GM19452 (cell line): ENCODE measurements at regions not wholly inside any gene's neighbourhood (a gene's known extent, or its start where the extent isn't known, plus 50 kb on each side); places are given as distances from the start of the nearest gene placed in this dataset.
"Not testable (repeated sequence)": the region's sequence is repeated elsewhere in the genome, so short reads cannot be mapped to it uniquely, and the experiment has no call there.

Experiments used
- ATAC-seq: cut with Tn5 transposase; IDR thresholded peaks from one replicate; pipeline ENCODE4 v1.9.1; 2021; ENCODE audit not compliant: unreplicated experiment

- ATAC-seq: no peak
These were observed 220.5 kb upstream of the SLC35B3 start for GRCh38 chr6:8655670-8656454.

- ATAC-seq: no peak
These were observed 217.4 kb upstream of the SLC35B3 start for GRCh38 chr6:8652710-8653109.

GRCh38 chr6:8651998-8652397 lies 216.7 kb upstream of the SLC35B3 start:
- ATAC-seq: no peak

GRCh38 chr6:8645212-8645611 lies 209.9 kb upstream of the SLC35B3 start:
- ATAC-seq: no peak

GRCh38 chr6:8644306-8644705 lies 209.0 kb upstream of the SLC35B3 start:
- no peak for ATAC-seq

- ATAC-seq: no peak
These were observed 207.5 kb upstream of the SLC35B3 start for GRCh38 chr6:8642854-8643253.

- no peak for ATAC-seq
These were observed 206.8 kb upstream of the SLC35B3 start for GRCh38 chr6:8642131-8642530.

GRCh38 chr6:8639928-8640649 lies 204.7 kb upstream of the SLC35B3 start:
- ATAC-seq: no peak

GRCh38 chr6:8637896-8638597 lies 202.7 kb upstream of the SLC35B3 start:
- no peak for ATAC-seq

- ATAC-seq: no peak
These were observed 198.4 kb upstream of the SLC35B3 start for GRCh38 chr6:8633762-8634161.

GRCh38 chr6:8628736-8629135 lies 193.4 kb upstream of the SLC35B3 start:
- ATAC-seq: no peak

- no peak for ATAC-seq
These were observed 192.7 kb upstream of the SLC35B3 start for GRCh38 chr6:8628063-8628462.

GRCh38 chr6:8627085-8627861 lies 191.9 kb upstream of the SLC35B3 start:
- ATAC-seq: no peak

- no peak for ATAC-seq
These were observed 189.3 kb upstream of the SLC35B3 start for GRCh38 chr6:8624665-8625064.

- ATAC-seq: no peak
These were observed 188.1 kb upstream of the SLC35B3 start for GRCh38 chr6:8623441-8623840.

GRCh38 chr6:8619853-8620252 lies 184.5 kb upstream of the SLC35B3 start:
- no peak for ATAC-seq

GRCh38 chr6:8619408-8619807 lies 184.1 kb upstream of the SLC35B3 start:
- ATAC-seq: not testable (repeated sequence)

- ATAC-seq: no peak
These were observed 173.4 kb upstream of the SLC35B3 start for GRCh38 chr6:8608737-8609136.

- ATAC-seq: no peak
These were observed 154.8 kb upstream of the SLC35B3 start for GRCh38 chr6:8589941-8590729.

GRCh38 chr6:8588176-8588575 lies 152.8 kb upstream of the SLC35B3 start:
- no peak for ATAC-seq
